ENCODE measurements at regions not wholly inside any gene's neighbourhood (a gene's known extent, or its start where the extent isn't known, plus 50 kb on each side); places are given as distances from the start of the nearest gene placed in this dataset.

- DNase-seq = no peak
These were observed 312.7 kb downstream of the ETAA1 start for GRCh38 chr2:67709835-67710234.

GRCh38 chr2:67712484-67712883 lies 315.4 kb downstream of the ETAA1 start:
- no peak for DNase-seq

- DNase-seq = no peak
These were observed 316.2 kb downstream of the ETAA1 start for GRCh38 chr2:67713376-67713775.

- no peak for DNase-seq
These were observed 319.8 kb downstream of the ETAA1 start for GRCh38 chr2:67716895-67717396.

- DNase-seq = no peak
These were observed 320.6 kb downstream of the ETAA1 start for GRCh38 chr2:67717692-67718091.

GRCh38 chr2:67719351-67719750 lies 322.2 kb downstream of the ETAA1 start:
- DNase-seq = no peak

GRCh38 chr2:67721516-67721915 lies 324.4 kb downstream of the ETAA1 start:
- DNase-seq = no peak

- DNase-seq = no peak
These were observed 327.1 kb downstream of the ETAA1 start for GRCh38 chr2:67724261-67724660.

- no peak for DNase-seq
These were observed 328.6 kb downstream of the ETAA1 start for GRCh38 chr2:67725731-67726130.

- no peak for DNase-seq
These were observed 329.3 kb downstream of the ETAA1 start for GRCh38 chr2:67726416-67726815.

- DNase-seq = no peak
These were observed 330.0 kb downstream of the ETAA1 start for GRCh38 chr2:67727131-67727530.

GRCh38 chr2:67727623-67728022 lies 330.5 kb downstream of the ETAA1 start:
- no peak for DNase-seq

GRCh38 chr2:67729474-67729873 lies 332.3 kb downstream of the ETAA1 start:
- DNase-seq = no peak

- no peak for DNase-seq
These were observed 329.3 kb downstream of the C1D start for GRCh38 chr2:67733517-67733916.

GRCh38 chr2:67752199-67752598 lies 310.6 kb downstream of the C1D start:
- no peak for DNase-seq

- DNase-seq = no peak
These were observed 309.8 kb downstream of the C1D start for GRCh38 chr2:67752969-67753368.

- DNase-seq = no peak
These were observed 307.5 kb downstream of the C1D start for GRCh38 chr2:67755156-67755882.

- DNase-seq = no peak
These were observed 301.8 kb downstream of the C1D start for GRCh38 chr2:67760995-67761394.

GRCh38 chr2:67771380-67771779 lies 291.4 kb downstream of the C1D start:
- no peak for DNase-seq

GRCh38 chr2:67772216-67773170 lies 290.3 kb downstream of the C1D start:
- peak; percentile 62 for DNase-seq

GRCh38 chr2:67773851-67774250 lies 289.0 kb downstream of the C1D start:
- no peak for DNase-seq

- DNase-seq = no peak
These were observed 286.5 kb downstream of the C1D start for GRCh38 chr2:67776276-67776675.

GRCh38 chr2:67777010-67777409 lies 285.8 kb downstream of the C1D start:
- DNase-seq = no peak
